Neuronal stem cell (in vitro differentiated cells): ENCODE measurements at regions not wholly inside any gene's neighbourhood (a gene's known extent, or its start where the extent isn't known, plus 50 kb on each side); places are given as distances from the start of the nearest gene placed in this dataset.

Experiments used
- DNase-seq: peaks from one replicate; pipeline ENCODE4 v3.0.0-alpha.2; 2013; ENCODE audit warnings: low spot score
- H2AFZ ChIP-seq: one replicate; pipeline ENCODE4 v1.6.1; 2013; ENCODE audit warnings: mild to moderate bottlenecking, low read length, inconsistent platforms
- H2AK5ac ChIP-seq: 2 replicates; pipeline ENCODE4 v1.6.1; 2013; ENCODE audit warnings: low read depth, mild to moderate bottlenecking, inconsistent platforms, low read length, moderate library complexity, mixed read lengths
- H2BK120ac ChIP-seq: 2 replicates; pipeline ENCODE4 v1.6.1; 2013; ENCODE audit warnings: low read depth, mild to moderate bottlenecking, inconsistent platforms, low read length, moderate library complexity, mixed read lengths
- H2BK12ac ChIP-seq: one replicate; pipeline ENCODE4 v1.6.1; 2013; ENCODE audit warnings: low read length, inconsistent platforms
- H2BK15ac ChIP-seq: 2 replicates; pipeline ENCODE4 v1.6.1; 2013; ENCODE audit warnings: mild to moderate bottlenecking, low read length, inconsistent platforms, mixed read lengths
- H2BK5ac ChIP-seq: one replicate; pipeline ENCODE4 v1.6.1; 2013; ENCODE audit warnings: inconsistent platforms, mild to moderate bottlenecking, low read length, moderate library complexity
- H3K14ac ChIP-seq: one replicate; pipeline ENCODE4 v1.6.1; 2013; ENCODE audit warnings: low read length, inconsistent platforms
- H3K18ac ChIP-seq: 2 replicates; pipeline ENCODE4 v1.6.1; 2013; ENCODE audit warnings: low read length, inconsistent platforms
- H3K23ac ChIP-seq: 2 replicates; pipeline ENCODE4 v1.6.1; 2013; ENCODE audit warnings: low read depth, mild to moderate bottlenecking, mixed read lengths, low read length, inconsistent platforms; ENCODE audit not compliant: poor library complexity
- H3K27ac ChIP-seq: replicated peaks from 3 replicates; pipeline ENCODE4 v1.5.1; 2013; ENCODE audit warnings: low read length, inconsistent platforms
- H3K27me3 ChIP-seq, 3 experiments: 2 replicates each; pipeline ENCODE4 v1.6.1; 2013; ENCODE audit warnings: low read length in 3 of 3, mild to moderate bottlenecking in 2 of 3, inconsistent platforms in 1 of 3, low read depth in 1 of 3, mixed read lengths in 1 of 3, moderate library complexity in 1 of 3; ENCODE audit not compliant: control insufficient read depth in 3 of 3, insufficient read depth in 3 of 3
- H3K36me3 ChIP-seq, 2 donors: replicated peaks in 1 of 2; 2 replicates each; pipeline ENCODE4 v1.6.1; 2013; ENCODE audit warnings: low read length in 2 of 2; ENCODE audit not compliant: control insufficient read depth in 2 of 2, insufficient read depth in 2 of 2
- H3K4ac ChIP-seq: 2 replicates; pipeline ENCODE4 v1.6.1; 2013; ENCODE audit warnings: inconsistent platforms, mild to moderate bottlenecking, low read length, moderate library complexity
- H3K4me1 ChIP-seq, 2 donors: 1 replicate in 1 of 2; 2 replicates in 1 of 2; pipeline ENCODE4 v1.6.1; 2013; ENCODE audit warnings: low read length in 2 of 2, low read depth in 1 of 2; ENCODE audit not compliant: control insufficient read depth in 2 of 2, insufficient read depth in 1 of 2
- H3K4me2 ChIP-seq: one replicate; pipeline ENCODE4 v1.6.1; 2013; ENCODE audit warnings: mild to moderate bottlenecking, low read length, inconsistent platforms; ENCODE audit not compliant: insufficient read depth, poor library complexity, severe bottlenecking
- H3K4me3 ChIP-seq, 2 donors: 2 replicates each; pipeline ENCODE4 v1.5.1; 2013; ENCODE audit warnings: low read length in 2 of 2, mild to moderate bottlenecking in 2 of 2, inconsistent platforms in 1 of 2, moderate library complexity in 1 of 2
- H3K79me1 ChIP-seq: one replicate; pipeline ENCODE4 v1.6.1; 2013; ENCODE audit warnings: low read depth, mild to moderate bottlenecking, inconsistent platforms, low read length, moderate library complexity
- H3K9ac ChIP-seq: one replicate; pipeline ENCODE4 v1.6.1; 2013; ENCODE audit warnings: mild to moderate bottlenecking, low read depth, low read length, inconsistent platforms; ENCODE audit not compliant: poor library complexity
- H3K9me3 ChIP-seq, 2 donors: replicated peaks in 1 of 2; 2 replicates each; pipeline versions ENCODE3 to v1.6.1; 2013; ENCODE audit warnings: low read length in 2 of 2, mild to moderate bottlenecking in 2 of 2, inconsistent platforms in 1 of 2, low read depth in 1 of 2, mixed read lengths in 1 of 2, moderate library complexity in 1 of 2; ENCODE audit not compliant: control insufficient read depth in 2 of 2, insufficient read depth in 1 of 2
- H4K8ac ChIP-seq: one replicate; pipeline ENCODE4 v1.6.1; 2013; ENCODE audit warnings: low read depth, mild to moderate bottlenecking, inconsistent platforms, low read length, moderate library complexity
- H4K91ac ChIP-seq: one replicate; pipeline ENCODE4 v1.6.1; 2013; ENCODE audit warnings: low read length, low read depth, mild to moderate bottlenecking, inconsistent platforms; ENCODE audit not compliant: poor library complexity
- WGBS, 2 donors: extraction: QIAGEN DNeasy Blood & Tissue Kit; methylation state at CpG; one replicate each; pipeline ENCODE4 v1.1.7; 2013; ENCODE audit warnings: missing lambda C conversion rate in 2 of 2, mixed read lengths in 1 of 2; ENCODE audit not compliant: insufficient read length in 2 of 2, insufficient replicate concordance in 1 of 2; ENCODE audit errors: extremely low coverage in 2 of 2; 5-methylcytosine and 5-hydroxymethylcytosine counted together

DNA sequence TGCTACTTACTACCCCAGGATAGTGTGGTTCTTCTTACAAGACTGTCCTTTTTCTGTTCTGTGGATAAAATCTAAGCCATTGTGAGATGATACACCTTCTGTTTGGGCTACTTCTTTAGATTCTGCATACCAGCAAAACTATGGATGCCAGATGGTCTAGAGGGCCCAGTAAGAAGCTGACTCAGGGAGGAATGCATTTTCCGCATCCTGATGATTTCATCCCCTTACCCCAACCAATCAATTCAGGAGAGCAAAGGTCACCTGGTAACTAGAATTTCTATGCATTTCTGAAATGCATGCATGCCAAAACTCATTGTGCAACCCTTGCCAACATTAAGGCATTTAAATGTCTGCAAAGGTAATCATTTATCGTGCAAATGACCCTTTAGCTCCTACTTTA lies 285.7 kb upstream of the ZP4 start:
- Histone ChIP-seq H3K4me2 (no peak overlapping the region), H4K8ac (no peak overlapping the region), H3K9me3 (no peaks in the 10 kb centered on the region), H3K36me3 (peaks cover 0 to 1% of the 10 kb centered on the region in 2 donors), H3K23ac (no peak overlapping the region), H2BK12ac (no peak overlapping the region), H3K9ac (no peak overlapping the region), H2BK15ac (no peak overlapping the region), H2AFZ (no peak overlapping the region), H3K18ac (no peak overlapping the region), H4K91ac (no peak overlapping the region), H3K79me1 (no peaks in the 10 kb centered on the region), H3K4me3 (no peak overlapping the region), H2BK5ac (no peak overlapping the region), H3K4me1 (peaks cover 9 to 11% of the 10 kb centered on the region in 2 donors), H3K4ac (no peak overlapping the region), H3K27me3 (no peaks in the 10 kb centered on the region), H3K27ac (no peak overlapping the region), H2BK120ac (no peak overlapping the region), H2AK5ac (no peak overlapping the region), H3K14ac (no peak overlapping the region)
- no CpG with 5 or more reads among the region's 2 CpGs for WGBS, 2 donors
- no peak for DNase-seq

DNA sequence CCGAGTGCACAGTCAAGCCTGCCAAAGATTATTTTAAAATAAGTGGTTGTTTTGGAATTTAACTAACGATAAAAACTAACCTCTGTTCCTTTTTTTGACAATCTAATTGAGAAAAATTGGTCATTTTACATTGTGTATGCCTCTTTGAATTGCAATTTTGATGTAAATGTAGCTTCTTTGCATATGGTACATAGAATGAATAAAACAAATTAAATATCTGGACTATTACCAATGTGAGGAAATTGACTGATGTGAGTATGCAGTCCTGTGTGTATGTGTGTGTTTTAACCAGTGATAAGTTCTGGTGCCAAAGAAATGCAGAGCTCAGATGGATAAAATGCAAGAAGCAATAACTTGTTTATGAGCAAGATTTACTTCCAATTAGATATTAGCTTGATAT lies 281.3 kb upstream of the ZP4 start:
- no peak overlapping the region for H2BK15ac ChIP-seq
- no peak overlapping the region for H4K8ac ChIP-seq
- no peak overlapping the region for H3K18ac ChIP-seq
- H3K4me2 ChIP-seq, result no peak overlapping the region
- no peak overlapping the region for H3K14ac ChIP-seq
- DNase-seq, result no peak
- H3K23ac ChIP-seq, result no peak overlapping the region
- no peak overlapping the region for H2AK5ac ChIP-seq
- no peak overlapping the region for H2BK12ac ChIP-seq
- H3K4me1 ChIP-seq, result peaks cover 2 to 3% of the 10 kb centered on the region in 2 donors
- H3K36me3 ChIP-seq, result no peaks in the 10 kb centered on the region
- H2BK5ac ChIP-seq, result no peak overlapping the region
- no peak overlapping the region for H3K4me3 ChIP-seq
- H3K9ac ChIP-seq, result no peak overlapping the region
- no peaks in the 10 kb centered on the region for H3K9me3 ChIP-seq
- no peaks in the 10 kb centered on the region for H3K79me1 ChIP-seq
- no peak overlapping the region for H4K91ac ChIP-seq
- no peak overlapping the region for H3K27ac ChIP-seq
- H2BK120ac ChIP-seq, result no peak overlapping the region
- no peak overlapping the region for H3K4ac ChIP-seq
- no CpG with 5 or more reads among the region's 2 CpGs for WGBS, 2 donors
- H2AFZ ChIP-seq, result no peak overlapping the region
- no peaks in the 10 kb centered on the region for H3K27me3 ChIP-seq

DNA sequence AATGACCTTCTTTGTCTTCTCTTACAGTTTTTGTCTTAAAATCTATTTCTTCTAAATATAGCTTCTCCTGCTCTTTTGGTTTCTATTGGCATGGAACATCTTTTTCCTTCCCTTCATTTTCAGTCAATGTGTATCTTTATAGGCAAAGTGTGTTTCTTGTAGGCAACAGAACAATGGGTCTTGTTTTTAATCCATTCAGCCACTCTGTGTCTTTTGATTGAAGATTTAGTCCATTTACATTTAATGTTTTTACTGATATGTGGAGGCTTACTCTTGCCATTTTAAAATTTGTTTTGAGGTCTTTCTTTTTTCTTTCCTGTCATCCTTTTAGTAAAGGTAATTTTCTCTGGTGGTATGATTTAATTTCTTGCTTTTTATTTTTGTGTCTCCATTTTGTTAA lies 271.2 kb upstream of the ZP4 start:
- Histone ChIP-seq H2AK5ac (no peak overlapping the region), H3K27ac (no peak overlapping the region), H3K23ac (no peak overlapping the region), H2AFZ (no peak overlapping the region), H3K4me1 (no peaks in the 10 kb centered on the region), H3K27me3 (no peaks in the 10 kb centered on the region), H3K4me2 (no peak overlapping the region), H2BK15ac (no peak overlapping the region), H4K91ac (no peak overlapping the region), H2BK5ac (no peak overlapping the region), H3K4me3 (no peak overlapping the region), H3K14ac (no peak overlapping the region), H3K18ac (no peak overlapping the region), H3K9me3 (no peaks in the 10 kb centered on the region), H3K36me3 (no peaks in the 10 kb centered on the region), H3K9ac (no peak overlapping the region), H4K8ac (no peak overlapping the region), H2BK12ac (no peak overlapping the region), H3K79me1 (no peaks in the 10 kb centered on the region), H3K4ac (no peak overlapping the region), H2BK120ac (no peak overlapping the region)
- DNase-seq, result no peak

DNA sequence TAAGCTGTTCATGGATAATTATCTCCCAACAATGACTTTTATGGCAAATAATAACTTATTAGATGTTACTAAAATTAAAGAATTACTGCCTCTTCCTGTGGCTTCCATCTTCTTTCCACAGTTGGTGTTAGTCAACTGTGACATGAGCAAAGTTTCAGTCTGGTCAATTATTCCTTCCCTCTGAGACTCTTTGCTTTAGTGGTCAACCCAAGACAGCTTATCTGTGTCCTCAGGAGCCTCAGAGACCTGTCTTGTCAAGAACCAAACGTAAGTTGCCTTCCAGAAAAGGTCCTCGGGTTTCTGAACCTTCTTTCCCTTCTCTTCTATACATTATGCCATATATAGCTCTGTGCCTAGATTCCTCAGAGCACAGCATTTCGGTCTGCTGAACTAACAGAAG lies 263.2 kb upstream of the ZP4 start:
- no peak overlapping the region for H4K91ac ChIP-seq
- H2BK5ac ChIP-seq, result no peak overlapping the region
- H3K23ac ChIP-seq, result no peak overlapping the region
- H2AK5ac ChIP-seq, result no peak overlapping the region
- peaks cover 0 to 4% (median 0%) of the 10 kb centered on the region in 3 experiments for H3K27me3 ChIP-seq
- no CpG with 5 or more reads among the region's 3 CpGs for WGBS, 2 donors
- H3K4me1 ChIP-seq, result no peaks in the 10 kb centered on the region
- H3K4me3 ChIP-seq, result no peak overlapping the region
- H3K79me1 ChIP-seq, result no peaks in the 10 kb centered on the region
- H3K4me2 ChIP-seq, result no peak overlapping the region
- no peak overlapping the region for H3K4ac ChIP-seq
- no peak overlapping the region for H2BK120ac ChIP-seq
- H3K14ac ChIP-seq, result no peak overlapping the region
- no peak overlapping the region for H4K8ac ChIP-seq
- DNase-seq, result no peak
- H2BK12ac ChIP-seq, result no peak overlapping the region
- no peak overlapping the region for H2BK15ac ChIP-seq
- H2AFZ ChIP-seq, result no peak overlapping the region
- no peaks in the 10 kb centered on the region for H3K9me3 ChIP-seq
- no peak overlapping the region for H3K18ac ChIP-seq
- H3K27ac ChIP-seq, result no peak overlapping the region
- no peaks in the 10 kb centered on the region for H3K36me3 ChIP-seq
- no peak overlapping the region for H3K9ac ChIP-seq
